Body of pancreas (tissue), 4 donors: ENCODE measurements at regions not wholly inside any gene's neighbourhood (a gene's known extent, or its start where the extent isn't known, plus 50 kb on each side); places are given as distances from the start of the nearest gene placed in this dataset.
"Not testable (repeated sequence)": the region's sequence is repeated elsewhere in the genome, so short reads cannot be mapped to it uniquely, and the experiment has no call there.

Experiments
- ATAC-seq: fragments of 150-250 bp; one replicate; pipeline ENCODE4 v1.9.1; 2016
- DNase-seq, 4 donors: peaks; one replicate each; pipeline ENCODE4 v3.0.0-alpha.2; 2019
- H3K27ac ChIP-seq, 4 donors: fragments of 200-600 bp; sonication (generic); 1 replicate in 3 of 4; 2 replicates in 1 of 4; pipeline versions ENCODE4 v1.5.1 to v1.6.1; 2016 to 2019; ENCODE audit warnings: mild to moderate bottlenecking in 1 of 4, mixed read lengths in 1 of 4, moderate library complexity in 1 of 4
- H3K27me3 ChIP-seq, 2 donors: fragments of 200-600 bp; sonication (generic); one replicate each; pipeline ENCODE4 v1.6.0; 2016; ENCODE audit warnings: mild to moderate bottlenecking in 1 of 2
- H3K36me3 ChIP-seq, 2 donors: fragments of 200-600 bp; sonication (generic); replicated peaks in 1 of 2; 2 replicates each; pipeline ENCODE4 v1.5.1; 2016; ENCODE audit warnings: low read depth in 2 of 2; ENCODE audit not compliant: insufficient read depth in 1 of 2
- H3K4me1 ChIP-seq: fragments of 200-600 bp; sonication (generic); one replicate; pipeline ENCODE4 v1.6.0; 2016
- H3K4me3 ChIP-seq, 2 donors: fragments of 200-600 bp; sonication (generic); 1 replicate in 1 of 2; 2 replicates in 1 of 2; pipeline ENCODE4 v1.5.1; 2016 to 2019
- H3K9me3 ChIP-seq, 3 donors: fragments of 200-600 bp; sonication (generic); 1 replicate in 2 of 3; 2 replicates in 1 of 3; pipeline ENCODE4 v1.5.1; 2016
- CTCF ChIP-seq, 7 experiments: fragments of 450-650 bp in 4 of 7; fragments of 200-600 bp in 3 of 7; sonication (generic) in 3 of 7; IDR thresholded peaks; one replicate each; pipeline ENCODE4 v1.5.1; 2016 to 2019; ENCODE audit warnings: antibody characterized with exemption in 7 of 7
- POLR2A ChIP-seq, 3 donors: fragments of 450-650 bp; IDR thresholded peaks; one replicate each; pipeline ENCODE4 v1.6.1; 2016; ENCODE audit warnings: antibody characterized with exemption in 3 of 3, mild to moderate bottlenecking in 2 of 3
- WGBS, 2 donors: methylation state at CpG; one replicate each; pipeline ENCODE4 v1.1.5; 2017; 5-methylcytosine and 5-hydroxymethylcytosine counted together
- intact Hi-C: fragments of 100-400 bp; cut with DNase I; formaldehyde crosslinking; loops from one replicate; pipeline ENCODE4 v1.15.1; 2023

DNA sequence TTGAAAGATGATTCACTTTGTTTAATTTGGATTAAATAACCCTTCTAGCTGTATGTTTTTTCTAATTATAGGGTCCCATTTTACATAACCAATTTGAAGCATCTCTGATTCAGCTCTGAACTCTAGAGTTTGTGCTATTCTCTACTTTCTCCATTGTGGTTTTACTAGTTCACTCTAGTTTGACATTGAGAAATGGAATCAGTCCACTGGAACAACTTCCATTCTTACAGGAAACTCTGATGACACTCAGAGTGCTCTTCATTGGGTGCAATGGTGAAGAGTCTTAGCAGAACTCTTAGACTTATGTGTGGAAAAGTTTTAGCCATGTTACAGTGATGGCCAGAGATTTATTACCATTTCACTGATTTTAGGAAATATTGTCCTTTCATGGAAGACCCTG lies 140.7 kb downstream of the DYRK2 start:
- no peaks in the 10 kb centered on the region for H3K36me3 ChIP-seq
- intact Hi-C loops: no loop called here
- no peaks in the 10 kb centered on the region for H3K9me3 ChIP-seq
- H3K4me3 ChIP-seq: no peak overlapping the region
- no peaks in the 10 kb centered on the region for H3K4me1 ChIP-seq
- no peaks in the 10 kb centered on the region for H3K27me3 ChIP-seq
- no peak for DNase-seq
- no peak for ATAC-seq
- no peak overlapping the region for H3K27ac ChIP-seq
- TF ChIP-seq POLR2A (IDR thresholded peaks at IDR 0.05) (no peak), CTCF (IDR thresholded peaks at IDR 0.05) (no peak)

DNA sequence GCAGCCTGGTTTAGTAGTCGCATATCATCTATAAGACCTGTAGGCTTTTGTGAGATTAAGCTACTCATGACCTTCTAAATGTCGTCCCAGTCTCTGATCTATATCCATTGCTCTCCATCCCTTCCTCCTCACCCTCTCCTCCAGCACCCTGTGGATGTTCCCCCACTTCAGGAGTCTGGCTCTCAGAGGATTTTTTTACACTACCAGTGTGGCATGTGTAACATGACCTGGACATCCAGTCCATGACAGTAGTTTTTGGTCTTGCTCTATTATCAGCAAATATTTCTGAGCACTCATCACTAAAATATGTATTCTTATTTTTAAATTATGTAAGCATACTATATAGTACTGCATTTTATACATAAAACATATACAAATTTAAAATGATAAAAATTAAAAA lies 142.1 kb downstream of the DYRK2 start:
- Histone ChIP-seq H3K27ac (no peak overlapping the region), H3K4me1 (no peaks in the 10 kb centered on the region), H3K4me3 (no peak overlapping the region), H3K36me3 (no peaks in the 10 kb centered on the region), H3K9me3 (no peaks in the 10 kb centered on the region), H3K27me3 (no peaks in the 10 kb centered on the region)
- TF ChIP-seq CTCF (IDR thresholded peaks at IDR 0.05) (no peak), POLR2A (IDR thresholded peaks at IDR 0.05) (no peak)
- DNase-seq (no peak), ATAC-seq (no peak)
- intact Hi-C loops: no loop called here
- 85 to 88% methylated on average over 2 of the region's 2 CpGs for WGBS, 2 donors

GRCh38 chr12:67791362-67791761 lies 142.8 kb downstream of the DYRK2 start:
- H3K9me3 ChIP-seq, intact Hi-C loops, H3K4me3 ChIP-seq, H3K27me3 ChIP-seq, H3K36me3 ChIP-seq, H3K4me1 ChIP-seq, ATAC-seq, DNase-seq: not testable (repeated sequence)
- 93 to 96% methylated on average over 3 of the region's 3 CpGs for WGBS, 2 donors
- peak overlapping the region in 1 of 4 donors; percentile 73 for H3K27ac ChIP-seq

DNA sequence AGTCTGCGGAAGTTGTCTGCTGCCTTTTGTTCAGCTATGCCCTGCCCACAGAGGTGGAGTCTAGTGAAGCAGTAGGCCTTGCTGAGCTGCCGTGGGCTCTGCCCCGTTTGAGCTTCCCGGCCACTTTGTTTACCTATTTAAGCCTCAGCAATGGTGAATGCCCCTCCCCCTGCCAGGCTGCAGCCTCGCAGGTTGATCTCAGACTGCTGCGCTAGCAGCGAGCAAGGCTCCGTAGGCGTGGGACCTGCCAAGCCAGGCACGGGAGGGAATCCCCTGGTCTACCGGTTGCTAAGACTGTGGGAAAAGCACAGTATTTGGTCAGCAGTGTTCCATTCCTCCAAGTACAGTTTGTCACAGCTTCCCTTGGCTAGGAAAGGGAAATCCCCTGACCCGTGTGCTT lies 143.6 kb downstream of the DYRK2 start:
- Histone ChIP-seq H3K9me3 (no peaks in the 10 kb centered on the region), H3K27ac (peak overlapping the region; percentile 65 to 77 (median 70)), H3K27me3 (no peaks in the 10 kb centered on the region), H3K36me3 (no peaks in the 10 kb centered on the region), H3K4me1 (no peaks in the 10 kb centered on the region), H3K4me3 (no peak overlapping the region)
- 46 to 47% methylated on average over 10 to 12 of the region's 12 CpGs for WGBS, 2 donors
- TF ChIP-seq CTCF (IDR thresholded peaks at IDR 0.05) (no peak), POLR2A (IDR thresholded peaks at IDR 0.05) (peak in 2 of 3 donors; percentile 52)
- ATAC-seq: peak; percentile 93
- peak; percentile 85 to 94 (median 92) for DNase-seq
- intact Hi-C loops: no loop called here

- Histone ChIP-seq H3K27ac (no peak overlapping the region), H3K4me1 (peaks cover 13% of the 10 kb centered on the region), H3K27me3 (no peaks in the 10 kb centered on the region), H3K36me3 (no peaks in the 10 kb centered on the region), H3K9me3 (no peaks in the 10 kb centered on the region), H3K4me3 (no peak overlapping the region)
- WGBS, 2 donors: 74 to 84% methylated on average over 2 of the region's 2 CpGs
- no peak for ATAC-seq
- TF ChIP-seq POLR2A (IDR thresholded peaks at IDR 0.05) (no peak), CTCF (IDR thresholded peaks at IDR 0.05) (no peak)
- DNase-seq: no peak
- intact Hi-C loops: no loop called here
These were observed 145.6 kb downstream of the DYRK2 start for GRCh38 chr12:67794161-67794560.
